ENCODE measurements at regions not wholly inside any gene's neighbourhood (a gene's known extent, or its start where the extent isn't known, plus 50 kb on each side); places are given as distances from the start of the nearest gene placed in this dataset.
A peak's percentile ranks its signal among the peaks of the same experiment; 100 is the strongest.

DNA sequence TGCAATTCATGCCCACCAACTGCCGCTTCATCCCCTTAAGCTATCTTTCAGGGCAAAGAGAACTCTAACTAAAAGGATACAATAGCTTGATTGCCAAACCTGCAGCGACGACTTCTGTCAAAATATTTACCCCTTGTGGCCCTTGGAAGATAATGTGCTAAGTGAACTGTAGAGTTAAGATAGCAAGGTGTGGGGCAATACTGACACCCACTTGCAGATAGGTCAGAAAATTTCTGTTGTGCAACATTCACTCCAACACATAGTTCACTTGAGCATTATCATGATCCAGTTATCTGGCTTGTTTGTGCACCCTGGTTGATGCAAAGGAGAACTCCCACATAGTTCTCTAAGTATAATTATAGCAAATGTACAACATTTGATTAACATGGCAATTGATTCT is 55.6 kb downstream of the RHOXF2B start:
- no peak for DNase-seq

DNA sequence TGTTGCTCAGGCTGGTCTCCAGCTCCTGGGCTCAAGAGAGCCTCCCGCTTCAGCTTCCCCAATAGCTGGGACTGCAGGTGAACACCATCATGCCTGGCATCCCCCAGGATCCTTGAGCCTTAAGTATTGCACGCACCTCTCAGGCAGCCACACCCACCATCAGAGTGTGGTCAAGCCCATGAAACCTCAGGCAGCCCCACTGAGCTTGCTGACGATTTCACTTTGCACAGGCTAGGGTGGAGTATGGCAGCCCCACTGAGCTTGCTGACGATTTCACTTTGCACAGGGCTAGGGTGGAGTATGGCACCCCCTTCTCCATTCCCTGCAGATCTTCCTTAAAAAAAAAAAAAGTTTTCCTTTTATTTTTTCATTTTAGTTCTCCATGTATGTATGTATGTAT is 57.2 kb downstream of the RHOXF2B start:
- no peak for DNase-seq

DNA sequence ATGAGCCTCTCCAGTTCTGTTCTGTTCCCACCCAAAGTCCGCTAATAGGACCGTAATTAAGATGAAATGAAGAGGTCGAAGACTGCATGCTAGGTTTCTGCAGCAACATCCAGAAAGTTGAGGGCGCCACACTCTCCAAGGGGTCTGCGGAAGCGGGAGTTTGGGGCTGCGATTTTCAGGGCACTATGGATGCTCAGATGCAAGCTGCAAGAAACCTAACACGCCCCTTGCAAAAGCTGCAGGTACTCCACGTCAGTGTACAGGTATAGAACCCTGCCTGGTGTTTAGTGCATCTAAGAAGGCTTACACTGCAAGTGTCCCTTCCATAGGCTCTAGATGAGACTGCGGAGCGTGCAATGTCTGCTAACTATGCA is 61.4 kb downstream of the RHOXF2B start:
- DNase-seq, result peak; percentile 8

DNA sequence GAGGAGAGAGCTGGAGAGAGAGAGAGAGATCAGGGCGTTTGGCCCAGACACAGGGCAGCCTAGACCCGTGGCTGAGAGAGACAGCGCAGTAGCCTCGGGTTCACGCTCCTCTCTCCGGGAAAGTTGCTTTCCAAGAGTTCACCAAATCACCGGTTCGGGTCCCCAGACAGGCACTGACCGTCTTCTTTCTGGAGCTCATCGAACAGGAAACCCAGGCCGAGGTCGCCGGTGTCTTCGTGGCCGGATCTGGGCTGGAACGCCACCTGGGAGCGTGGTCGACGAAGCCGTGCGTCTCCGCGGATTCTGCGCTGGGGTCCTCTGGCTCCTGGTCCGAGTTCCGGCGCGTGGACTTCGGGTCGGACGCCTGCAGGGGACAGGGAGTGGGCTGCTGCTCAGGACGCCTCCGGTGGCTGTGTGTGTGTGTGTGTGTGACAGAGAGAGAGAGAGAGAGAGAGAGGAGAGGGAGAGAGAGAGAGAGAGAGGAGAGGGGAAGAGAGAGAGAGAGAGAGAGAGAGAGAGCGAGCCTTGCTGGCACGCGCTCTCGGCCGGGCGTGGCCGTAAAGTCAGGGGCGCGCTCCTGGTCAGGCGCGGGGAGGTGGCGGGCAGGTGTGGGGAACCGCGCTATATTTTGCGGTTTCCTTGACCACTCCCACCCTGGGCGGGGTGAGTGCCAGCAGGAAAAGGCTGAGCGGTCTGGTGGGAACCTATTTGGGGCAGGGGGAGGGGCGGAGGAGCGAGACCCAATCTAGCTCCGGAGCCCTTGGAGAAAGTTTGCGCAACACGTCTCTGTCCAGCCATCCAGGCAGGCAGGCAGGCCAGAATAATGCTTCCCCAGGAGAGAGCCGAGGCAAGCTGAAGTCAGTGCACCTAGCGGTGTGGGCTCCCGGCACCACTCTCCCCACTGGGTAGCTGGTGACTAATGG is 62.1 kb downstream of the RHOXF2B start:
- peak; percentile 35 for DNase-seq

DNA sequence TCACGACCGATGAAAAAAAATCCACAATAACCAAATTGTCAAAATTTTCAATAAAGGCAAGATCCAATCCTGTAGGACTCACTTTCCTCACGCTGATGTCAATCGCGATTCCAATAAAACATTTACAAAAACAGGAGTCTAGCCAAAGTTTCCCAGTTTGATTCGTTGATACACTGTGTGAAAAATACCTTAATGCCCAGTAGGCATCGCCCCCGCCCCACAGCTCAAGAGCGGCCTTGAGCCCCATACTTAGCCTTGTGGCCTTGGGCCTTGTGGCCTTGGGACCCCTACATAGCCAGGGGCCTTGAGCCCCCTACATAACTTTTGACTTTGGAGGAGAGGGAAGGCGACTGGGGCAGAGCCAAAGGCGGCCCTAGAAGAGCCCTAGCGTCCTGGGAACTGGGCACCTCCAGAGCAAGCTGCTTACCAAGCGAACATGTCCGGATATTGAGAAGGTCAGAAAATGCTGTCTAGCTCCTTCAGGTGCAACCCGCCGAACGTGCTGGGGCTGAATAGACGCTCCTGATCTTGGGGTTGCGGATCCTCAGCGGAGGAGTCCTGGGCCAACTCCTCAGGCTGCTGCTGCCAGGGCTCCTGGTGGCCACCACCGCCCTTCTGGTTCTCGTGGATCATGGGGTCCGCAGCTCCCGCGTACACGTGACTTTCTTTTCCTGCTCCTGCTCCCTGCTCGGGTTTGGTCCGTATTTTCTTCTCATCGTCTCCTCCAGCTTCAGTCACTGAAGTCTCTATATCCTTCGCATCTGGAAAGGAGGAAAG is 62.9 kb downstream of the RHOXF2B start:
- DNase-seq, result no peak

DNA sequence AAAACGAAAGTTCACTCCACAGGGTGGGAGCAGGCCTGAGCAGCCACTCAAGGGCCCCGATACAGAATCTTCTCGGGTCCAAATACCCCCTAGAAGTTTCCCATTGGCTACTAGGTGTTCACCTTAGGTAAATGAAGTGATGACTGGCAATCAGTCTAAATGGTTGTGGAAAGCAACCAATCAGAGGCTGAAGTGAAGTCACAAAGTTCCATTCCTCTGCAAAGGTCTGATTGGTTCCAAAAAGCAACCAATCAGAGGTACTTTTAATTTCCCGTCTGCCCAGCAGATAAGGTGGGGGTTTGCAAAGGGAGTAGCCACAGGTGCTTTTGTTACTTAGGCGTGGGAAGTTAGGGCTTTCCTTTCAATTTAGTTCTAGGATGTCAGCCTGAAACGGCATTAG is 58.2 kb upstream of the NKAP start:
- no peak for DNase-seq

DNA sequence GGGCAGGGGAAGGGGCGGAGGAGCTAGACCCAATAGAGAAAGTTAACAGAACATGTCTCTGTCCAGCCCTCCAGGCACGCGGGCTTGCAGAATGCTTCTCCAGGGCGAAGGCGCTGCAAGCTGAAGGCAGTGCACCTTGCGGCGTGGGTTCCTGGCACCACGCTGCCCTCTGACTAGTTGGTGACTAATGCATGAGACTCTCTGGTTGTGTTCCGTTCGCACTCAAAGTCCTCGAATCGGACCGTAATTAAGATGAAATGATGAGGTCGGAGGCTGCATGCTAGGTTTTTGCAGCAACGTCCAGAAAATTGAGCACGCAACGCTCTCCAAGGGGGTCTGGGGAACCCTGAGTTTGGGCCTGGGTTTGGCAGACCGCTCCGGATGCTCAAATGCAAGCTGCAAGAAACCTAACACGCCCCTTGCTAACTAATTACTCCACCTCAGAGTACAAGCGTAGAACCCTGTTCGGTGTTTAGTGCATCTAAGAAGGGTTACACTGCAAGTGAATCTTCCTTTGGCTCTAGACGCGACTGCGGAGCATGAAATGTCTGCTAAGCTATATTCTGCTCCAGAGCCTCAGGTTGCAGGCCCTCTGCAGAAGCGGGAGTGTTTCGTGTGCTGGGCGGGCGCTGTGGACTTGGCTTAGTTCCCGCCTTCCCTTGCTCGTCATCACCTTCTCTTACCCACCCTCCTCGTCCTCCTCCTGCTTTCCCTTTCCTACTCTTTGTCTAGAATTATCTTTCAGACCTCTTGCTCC is 57.1 kb upstream of the NKAP start:
- peak; percentile 19 for DNase-seq

DNA sequence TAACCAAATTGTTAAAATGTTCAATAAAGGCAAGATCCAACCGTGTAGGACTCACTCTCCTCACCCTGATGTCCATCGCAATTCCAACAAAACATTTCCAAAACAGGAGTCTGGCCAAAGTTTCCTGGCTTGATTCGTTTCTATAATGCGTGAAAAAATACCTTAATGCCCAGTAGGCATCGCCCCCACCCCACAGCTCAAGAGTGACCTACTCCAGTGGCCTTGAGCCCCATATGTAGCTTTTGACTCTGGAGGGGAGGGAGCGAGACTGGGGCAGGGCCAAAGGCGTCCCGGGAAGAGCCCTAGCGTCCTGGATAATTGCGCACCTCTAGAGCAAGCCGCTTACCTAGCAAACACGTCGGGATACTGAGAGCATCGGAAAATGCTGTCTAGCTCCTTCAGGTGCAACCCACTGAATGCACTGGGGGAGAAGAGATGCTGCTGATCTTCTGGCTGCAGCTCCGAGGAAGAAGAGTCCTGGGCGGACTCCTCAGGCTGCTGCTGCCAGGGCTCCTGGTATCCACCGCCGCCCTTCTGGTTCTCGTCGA is 55.6 kb upstream of the NKAP start:
- peak; percentile 27 for DNase-seq

DNA sequence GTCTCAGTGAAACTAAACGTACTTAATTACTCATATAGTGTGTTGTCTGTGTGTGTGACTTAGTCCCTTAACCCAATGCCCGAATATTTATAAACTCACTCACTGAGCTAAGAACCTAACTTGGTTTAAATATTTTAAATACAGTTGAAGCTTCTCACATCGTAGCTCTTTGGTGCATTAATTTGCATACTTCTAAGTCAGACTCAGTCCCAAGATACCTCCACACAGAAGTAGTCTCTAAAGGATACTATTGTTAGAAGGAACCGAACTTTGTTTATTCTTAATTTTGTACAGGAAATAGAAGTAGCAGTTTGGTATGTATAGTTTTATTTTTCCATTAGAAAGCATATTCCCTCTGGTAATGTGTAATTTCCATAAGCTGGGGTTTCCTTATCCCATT is 54.0 kb upstream of the NKAP start:
- no peak for DNase-seq

DNA sequence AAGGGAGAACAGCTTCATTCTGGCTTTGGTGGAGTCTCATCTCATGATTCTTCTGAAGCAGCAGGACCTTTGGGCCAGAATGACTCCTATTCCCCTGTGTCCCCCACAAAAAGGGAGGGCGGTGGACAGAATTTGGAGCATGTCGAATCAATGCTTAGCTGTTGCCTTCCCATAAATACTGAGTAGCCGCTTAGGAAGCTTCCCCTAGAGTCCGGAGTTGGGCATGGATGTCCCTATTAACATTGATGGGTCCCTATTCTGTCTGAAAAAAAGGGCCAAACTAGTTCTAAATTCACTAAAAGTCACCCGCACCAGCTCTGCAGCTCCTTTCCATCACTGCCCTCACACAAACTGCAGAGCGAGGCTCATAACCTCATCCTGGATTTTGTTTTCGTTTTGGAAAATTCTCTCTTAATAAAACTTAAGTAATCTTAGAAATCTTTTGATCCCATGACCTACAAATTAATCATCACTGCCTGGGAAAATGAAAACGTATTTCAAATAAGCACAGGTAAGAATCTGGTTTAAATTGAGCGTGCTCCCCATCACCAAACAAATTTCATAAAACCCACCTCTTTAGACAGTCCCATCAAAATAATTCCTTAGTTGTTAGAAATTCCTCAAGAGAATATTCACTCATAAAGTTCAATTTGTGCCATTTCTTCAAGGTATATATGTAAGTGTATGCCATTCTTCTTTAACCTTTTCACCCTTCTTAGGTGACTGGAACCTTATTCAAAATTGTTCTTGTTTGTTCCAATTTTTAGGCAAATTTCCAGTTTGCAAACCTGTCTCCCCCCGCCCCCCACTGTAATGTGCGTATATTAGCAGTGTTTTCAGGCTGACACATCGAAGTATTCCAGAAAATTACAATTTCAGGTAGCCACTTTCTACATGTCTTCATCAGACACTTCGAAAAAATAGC is 53.3 kb upstream of the NKAP start:
- DNase-seq, result peak; percentile 36

DNA sequence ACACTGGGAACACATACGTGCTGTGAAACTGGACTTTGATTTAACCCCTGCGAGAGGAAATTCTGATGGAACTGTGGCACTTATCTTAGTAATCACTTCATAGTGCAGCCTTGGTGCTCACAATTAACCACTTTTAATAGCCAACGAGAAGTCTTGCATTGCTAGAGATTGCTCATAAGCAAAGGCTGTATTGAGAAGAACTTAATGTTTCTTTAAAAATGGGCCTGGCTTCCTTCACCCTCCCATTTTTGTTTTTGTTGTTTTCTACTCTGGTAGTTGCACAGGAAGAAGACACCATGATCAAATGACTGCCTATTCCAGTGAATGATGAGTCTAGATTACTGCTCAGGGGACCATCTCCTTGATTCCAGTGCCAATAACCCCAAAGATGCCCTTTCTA is 52.5 kb upstream of the NKAP start:
- peak; percentile 36 for DNase-seq
